ENCODE measurements at regions not wholly inside any gene's neighbourhood (a gene's known extent, or its start where the extent isn't known, plus 50 kb on each side); places are given as distances from the start of the nearest gene placed in this dataset.

DNA sequence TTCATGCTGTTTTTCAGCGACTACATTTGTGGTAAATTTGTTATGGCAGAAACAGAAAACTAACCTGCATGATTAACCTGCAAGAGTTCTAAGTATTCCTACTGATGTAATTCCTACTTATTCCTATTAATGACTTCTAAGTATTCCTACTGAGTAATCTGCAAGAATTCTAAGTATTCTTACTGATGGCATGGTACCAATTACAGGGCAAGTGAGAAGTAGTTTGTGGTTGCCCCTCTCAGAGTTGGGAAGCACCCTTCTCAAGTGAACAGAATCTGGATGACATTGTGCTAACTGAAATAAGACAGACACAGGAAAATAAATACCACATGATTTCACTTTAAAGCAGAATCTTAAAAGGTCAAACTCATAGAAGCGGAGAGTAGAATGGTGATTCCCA lies 100.9 kb upstream of the CPNE8 start:
- H3K4me1 ChIP-seq (ENCODE audit: control insufficient read depth in 1 of 2, insufficient read depth in 2 of 2, low read depth in 1 of 2, low read length in 1 of 2) = peaks cover 0 to 2% of the 10 kb centered on the region in 2 experiments; a peak in 1 of 4 replicates
- H4K20me1 ChIP-seq (ENCODE audit: insufficient read depth) = no peaks in the 10 kb centered on the region
- TF ChIP-seq, protein P1, sequence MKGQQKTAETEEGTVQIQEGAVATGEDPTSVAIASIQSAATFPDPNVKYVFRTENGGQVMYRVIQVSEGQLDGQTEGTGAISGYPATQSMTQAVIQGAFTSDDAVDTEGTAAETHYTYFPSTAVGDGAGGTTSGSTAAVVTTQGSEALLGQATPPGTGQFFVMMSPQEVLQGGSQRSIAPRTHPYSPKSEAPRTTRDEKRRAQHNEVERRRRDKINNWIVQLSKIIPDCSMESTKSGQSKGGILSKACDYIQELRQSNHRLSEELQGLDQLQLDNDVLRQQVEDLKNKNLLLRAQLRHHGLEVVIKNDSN (IDR thresholded peaks at IDR 0.05; ENCODE audit: borderline replicate concordance, low read depth) = no peak
- TF ChIP-seq JUND (IDR thresholded peaks at IDR 0.05) = no peak
- TF ChIP-seq RXRA (IDR thresholded peaks at IDR 0.05; ENCODE audit: borderline replicate concordance, low read depth) = no peak
- no peak for TF ChIP-seq GATA2 (CRISPR knock-in tag; IDR thresholded peaks at IDR 0.05)
- no peak for TF ChIP-seq MXI1 (IDR thresholded peaks at IDR 0.05; ENCODE audit: low read depth, low read length)
- no peak for TF ChIP-seq SIN3A (IDR thresholded peaks at IDR 0.05; ENCODE audit: borderline replicate concordance, low read depth, low read length)
- WGBS (ENCODE audit: low lambda C conversion rate) = 59% methylated on average over 2 of the region's 2 CpGs
- no peaks in the 10 kb centered on the region for H3K36me3 ChIP-seq (replicated peaks in 1 of 2; ENCODE audit: control insufficient read depth in 1 of 2, insufficient read depth in 2 of 2, low read length in 1 of 2)
- H3K79me2 ChIP-seq (ENCODE audit: insufficient read depth) = no peaks in the 10 kb centered on the region
- H3K27ac ChIP-seq (ENCODE audit: low read depth in 2 of 2, low read length in 1 of 2) = no peak overlapping the region
- H3K9me3 ChIP-seq = no peaks in the 10 kb centered on the region
- no peaks in the 10 kb centered on the region for H3K27me3 ChIP-seq (ENCODE audit: insufficient read depth)
- H3F3A ChIP-seq (replicated peaks; ENCODE audit: insufficient read depth) = no peaks in the 10 kb centered on the region
- no peaks in the 10 kb centered on the region for H3K9me2 ChIP-seq
- ChIA-PET POLR2A (no interaction called here), CTCF (interaction anchor here (1.1 kb wide), 1 partner anchor 100 kb away, joined by 3 read pairs; no protein-coding TSS in a partner anchor)
- no peak for DNase-seq
- no peak overlapping the region for H3K9ac ChIP-seq
- no peak overlapping the region for H3K4me2 ChIP-seq
- H2AFZ ChIP-seq (ENCODE audit: low read depth) = no peak overlapping the region
- no peak overlapping the region for H3K4me3 ChIP-seq (ENCODE audit: low read depth in 2 of 2, low read length in 1 of 2)

DNA sequence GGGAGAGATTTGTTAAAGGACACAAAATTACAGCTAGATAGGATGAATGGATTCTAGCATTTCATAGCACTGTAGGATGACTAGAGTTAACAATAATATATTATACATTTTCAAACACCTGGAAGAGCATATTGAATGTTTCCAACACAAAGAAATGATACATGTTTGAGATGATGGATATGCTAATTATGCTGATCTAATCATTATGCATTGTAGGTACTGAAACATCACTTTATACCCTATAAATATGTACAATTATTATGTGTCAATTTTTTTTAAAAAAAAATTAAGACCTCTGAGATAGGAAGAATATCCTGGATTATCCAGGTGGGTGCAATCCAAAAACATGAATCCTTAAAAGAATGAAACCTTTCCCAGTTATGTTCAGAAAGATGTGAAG lies 100.3 kb upstream of the CPNE8 start:
- Histone ChIP-seq H3K4me3 (ENCODE audit: low read depth in 2 of 2, low read length in 1 of 2) (no peak overlapping the region), H3K79me2 (ENCODE audit: insufficient read depth) (no peaks in the 10 kb centered on the region), H3K9me3 (no peaks in the 10 kb centered on the region), H4K20me1 (ENCODE audit: insufficient read depth) (no peaks in the 10 kb centered on the region), H3K27ac (ENCODE audit: low read depth in 2 of 2, low read length in 1 of 2) (no peak overlapping the region), H3K36me3 (replicated peaks in 1 of 2; ENCODE audit: control insufficient read depth in 1 of 2, insufficient read depth in 2 of 2, low read length in 1 of 2) (no peaks in the 10 kb centered on the region), H3K4me1 (ENCODE audit: control insufficient read depth in 1 of 2, insufficient read depth in 2 of 2, low read depth in 1 of 2, low read length in 1 of 2) (peaks cover 0 to 2% of the 10 kb centered on the region in 2 experiments; a peak in 1 of 4 replicates), H3K4me2 (no peak overlapping the region), H3K9me2 (no peaks in the 10 kb centered on the region), H3K9ac (no peak overlapping the region), H3K27me3 (ENCODE audit: insufficient read depth) (no peaks in the 10 kb centered on the region), H2AFZ (ENCODE audit: low read depth) (no peak overlapping the region), H3F3A (replicated peaks; ENCODE audit: insufficient read depth) (no peaks in the 10 kb centered on the region)
- TF ChIP-seq EZH2phosphoT487 (IDR thresholded peaks at IDR 0.05; ENCODE audit: borderline replicate concordance, low read depth) (no peak), FOSL2 (IDR thresholded peaks at IDR 0.05; ENCODE audit: borderline replicate concordance, low read depth) (no peak), GABPA (IDR thresholded peaks at IDR 0.05; ENCODE audit: low read depth) (no peak), NRF1 (IDR thresholded peaks at IDR 0.05; ENCODE audit: low read depth, low read length) (no peak), RCOR1 (IDR thresholded peaks at IDR 0.05; ENCODE audit: low read length) (no peak), JUND (IDR thresholded peaks at IDR 0.05) (no peak)
- TF ChIP-seq, protein P2, sequence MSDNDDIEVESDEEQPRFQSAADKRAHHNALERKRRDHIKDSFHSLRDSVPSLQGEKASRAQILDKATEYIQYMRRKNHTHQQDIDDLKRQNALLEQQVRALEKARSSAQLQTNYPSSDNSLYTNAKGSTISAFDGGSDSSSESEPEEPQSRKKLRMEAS (IDR thresholded peaks at IDR 0.05; ENCODE audit: low read depth) = no peak
- TF ChIP-seq, protein P3, sequence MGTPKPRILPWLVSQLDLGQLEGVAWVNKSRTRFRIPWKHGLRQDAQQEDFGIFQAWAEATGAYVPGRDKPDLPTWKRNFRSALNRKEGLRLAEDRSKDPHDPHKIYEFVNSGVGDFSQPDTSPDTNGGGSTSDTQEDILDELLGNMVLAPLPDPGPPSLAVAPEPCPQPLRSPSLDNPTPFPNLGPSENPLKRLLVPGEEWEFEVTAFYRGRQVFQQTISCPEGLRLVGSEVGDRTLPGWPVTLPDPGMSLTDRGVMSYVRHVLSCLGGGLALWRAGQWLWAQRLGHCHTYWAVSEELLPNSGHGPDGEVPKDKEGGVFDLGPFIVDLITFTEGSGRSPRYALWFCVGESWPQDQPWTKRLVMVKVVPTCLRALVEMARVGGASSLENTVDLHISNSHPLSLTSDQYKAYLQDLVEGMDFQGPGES (IDR thresholded peaks at IDR 0.05; ENCODE audit: low read depth, low read length) = no peak
- TF ChIP-seq, protein P4, sequence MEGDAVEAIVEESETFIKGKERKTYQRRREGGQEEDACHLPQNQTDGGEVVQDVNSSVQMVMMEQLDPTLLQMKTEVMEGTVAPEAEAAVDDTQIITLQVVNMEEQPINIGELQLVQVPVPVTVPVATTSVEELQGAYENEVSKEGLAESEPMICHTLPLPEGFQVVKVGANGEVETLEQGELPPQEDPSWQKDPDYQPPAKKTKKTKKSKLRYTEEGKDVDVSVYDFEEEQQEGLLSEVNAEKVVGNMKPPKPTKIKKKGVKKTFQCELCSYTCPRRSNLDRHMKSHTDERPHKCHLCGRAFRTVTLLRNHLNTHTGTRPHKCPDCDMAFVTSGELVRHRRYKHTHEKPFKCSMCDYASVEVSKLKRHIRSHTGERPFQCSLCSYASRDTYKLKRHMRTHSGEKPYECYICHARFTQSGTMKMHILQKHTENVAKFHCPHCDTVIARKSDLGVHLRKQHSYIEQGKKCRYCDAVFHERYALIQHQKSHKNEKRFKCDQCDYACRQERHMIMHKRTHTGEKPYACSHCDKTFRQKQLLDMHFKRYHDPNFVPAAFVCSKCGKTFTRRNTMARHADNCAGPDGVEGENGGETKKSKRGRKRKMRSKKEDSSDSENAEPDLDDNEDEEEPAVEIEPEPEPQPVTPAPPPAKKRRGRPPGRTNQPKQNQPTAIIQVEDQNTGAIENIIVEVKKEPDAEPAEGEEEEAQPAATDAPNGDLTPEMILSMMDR (IDR thresholded peaks at IDR 0.05) = no peak
- DNase-seq = no peak
- ChIA-PET POLR2A (no interaction called here), CTCF (interaction anchor here (1.0 to 1.1 kb wide), 2 partner anchors 71 to 99 kb away, joined by 3 read pairs; no protein-coding TSS in a partner anchor)

Data from SK-N-SH (cell line).